Endothelial cell of hepatic sinusoid (primary cell): ENCODE measurements at regions not wholly inside any gene's neighbourhood (a gene's known extent, or its start where the extent isn't known, plus 50 kb on each side); places are given as distances from the start of the nearest gene placed in this dataset.

ENCODE experiments used
- in situ Hi-C: cut with HindIII; loops from 2 replicates; pipeline ENCODE4 v1.10.0; 2017; ENCODE audit warnings: low sequenced_read_pairs

DNA sequence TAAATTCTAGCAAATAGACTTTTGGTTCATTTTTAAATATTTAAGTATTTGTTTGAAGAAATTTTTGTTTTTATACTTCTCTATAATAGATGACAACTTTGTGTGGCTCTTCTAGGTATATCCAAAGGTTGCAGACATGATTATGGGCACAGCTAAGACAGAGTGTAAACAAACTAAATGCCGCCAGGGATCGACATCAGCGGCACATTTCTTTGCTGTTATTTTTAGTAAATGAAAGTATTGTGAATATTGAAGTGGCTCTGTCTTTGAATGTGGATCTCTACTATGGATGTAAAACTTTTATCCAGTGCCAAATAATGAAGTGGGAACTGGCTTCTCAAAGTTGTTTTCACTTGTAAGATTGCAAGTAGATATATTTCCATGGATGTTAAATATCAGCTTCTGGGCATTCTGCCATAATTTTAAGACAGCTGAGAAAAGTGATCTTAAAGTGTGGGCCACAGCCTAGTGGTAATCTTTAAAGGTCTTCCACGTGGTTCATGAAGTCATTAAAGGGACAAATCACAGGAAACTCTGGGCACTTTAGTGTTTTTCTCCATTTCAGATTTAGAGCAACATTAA, 589.9 kb downstream of the ZNF608 start:
- in situ Hi-C loops: no loop called here

DNA sequence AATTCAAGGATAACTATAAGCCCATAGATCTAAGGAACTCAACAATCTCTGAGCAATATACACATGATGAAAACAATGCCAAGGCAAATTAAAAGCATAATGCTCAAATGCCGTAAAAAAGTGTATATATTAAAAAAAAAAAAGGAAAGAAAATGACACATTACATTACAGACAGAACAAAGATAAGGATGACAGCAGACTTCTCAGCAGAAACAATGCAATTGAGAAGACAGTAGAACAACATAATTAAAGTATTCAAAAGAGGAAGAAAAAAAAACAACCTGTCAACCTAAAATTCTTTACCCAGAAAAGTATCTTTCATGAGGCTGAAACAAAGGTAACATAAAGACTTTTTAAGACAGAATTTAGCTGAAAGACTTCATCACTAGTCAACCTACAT, 591.7 kb downstream of the ZNF608 start:
- in situ Hi-C loops: no loop called here

DNA sequence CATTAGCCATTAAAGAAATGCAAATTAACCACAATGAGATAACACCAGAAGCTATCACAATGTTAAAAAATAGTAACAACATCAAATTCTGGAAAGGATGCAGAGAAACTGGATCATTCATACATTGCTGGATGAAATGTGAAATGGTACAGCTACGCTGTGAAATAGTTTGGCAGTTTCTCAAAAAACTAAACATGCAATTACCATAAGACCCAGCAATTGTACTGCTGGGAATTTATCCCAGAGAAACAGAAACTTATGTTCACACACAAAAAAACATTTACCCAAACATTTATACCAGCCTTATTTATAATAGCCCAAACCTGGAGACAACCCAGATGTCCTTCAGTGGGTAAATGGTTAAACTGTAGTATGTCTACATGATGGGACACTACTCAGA, 592.9 kb downstream of the ZNF608 start:
- in situ Hi-C loops: no loop called here

DNA sequence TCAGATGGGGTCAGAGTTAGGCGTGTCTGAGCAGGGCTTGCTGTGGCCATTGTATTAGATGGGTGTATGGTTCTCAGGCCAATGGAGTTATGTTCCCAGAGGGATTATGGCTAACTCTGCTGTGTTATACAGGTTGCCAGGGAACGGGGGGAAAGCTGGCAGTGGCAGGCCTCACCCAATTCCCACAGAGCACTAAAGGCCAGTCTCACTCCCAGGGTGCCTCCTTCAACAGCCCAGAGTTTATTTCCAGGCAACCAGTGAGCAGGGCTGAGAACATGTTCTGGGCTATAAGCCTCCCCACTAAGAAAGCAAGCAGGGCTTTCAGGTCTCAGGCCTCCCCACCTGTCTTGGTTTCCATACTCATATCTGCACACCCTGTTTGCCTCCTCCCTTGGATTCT, 597.9 kb downstream of the ZNF608 start:
- in situ Hi-C loops: no loop called here

DNA sequence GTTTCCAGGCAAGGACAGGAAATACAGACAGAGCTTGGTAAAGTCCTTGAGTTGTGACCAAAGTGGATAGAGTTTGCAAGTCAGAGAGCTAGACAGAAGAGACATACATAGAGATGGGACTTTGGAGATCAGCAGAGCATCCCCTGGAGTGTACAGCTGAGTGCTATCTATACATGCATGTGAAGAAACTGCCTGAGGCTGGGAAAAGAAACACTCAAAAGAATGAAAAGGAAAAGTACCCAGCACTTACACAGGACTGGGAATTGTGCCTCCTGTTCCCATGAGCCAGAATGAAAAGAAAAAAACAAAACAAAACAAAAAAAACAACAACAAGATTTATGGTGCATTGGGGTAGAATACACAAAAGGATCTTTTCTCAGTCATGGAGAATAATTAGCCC, 606.4 kb downstream of the ZNF608 start:
- in situ Hi-C loops: no loop called here

DNA sequence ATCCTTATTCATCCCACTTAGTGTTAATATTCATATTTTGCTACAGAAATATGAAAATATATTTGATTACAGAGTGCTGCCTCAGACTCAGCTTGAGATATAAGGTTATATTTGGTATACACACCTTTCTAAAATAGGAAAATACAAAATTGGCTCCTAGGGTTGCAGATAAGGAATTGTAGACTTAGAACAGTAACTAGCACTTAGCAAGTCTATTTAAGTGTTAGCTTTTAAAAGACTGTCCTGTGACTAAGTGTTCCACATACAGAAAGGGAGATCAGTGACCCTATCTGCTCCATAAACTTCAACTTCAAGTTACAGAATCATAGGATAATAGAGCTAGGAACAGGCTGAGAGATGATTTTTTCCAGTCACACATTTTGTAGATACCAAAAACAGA, 607.0 kb downstream of the ZNF608 start:
- in situ Hi-C loops: no loop called here

DNA sequence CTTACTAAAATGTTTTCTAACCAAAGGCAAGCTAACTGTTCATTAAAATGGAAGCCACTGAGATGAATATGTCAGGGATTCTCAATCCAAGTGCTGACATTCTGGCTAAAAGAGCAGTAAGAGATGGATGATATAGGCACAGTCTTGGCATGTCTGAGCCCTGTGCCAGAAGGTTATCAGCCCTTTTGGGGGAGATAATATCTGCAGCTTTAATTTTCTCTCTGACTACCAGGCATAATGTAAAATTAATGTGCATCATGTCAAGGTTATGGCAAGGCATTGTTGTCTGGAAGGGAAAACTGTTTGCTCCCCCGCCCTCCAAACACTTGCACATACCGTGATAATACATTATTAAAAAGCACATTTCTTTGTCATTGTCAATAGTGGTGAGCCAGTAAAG, 609.8 kb downstream of the ZNF608 start:
- in situ Hi-C loops: no loop called here

DNA sequence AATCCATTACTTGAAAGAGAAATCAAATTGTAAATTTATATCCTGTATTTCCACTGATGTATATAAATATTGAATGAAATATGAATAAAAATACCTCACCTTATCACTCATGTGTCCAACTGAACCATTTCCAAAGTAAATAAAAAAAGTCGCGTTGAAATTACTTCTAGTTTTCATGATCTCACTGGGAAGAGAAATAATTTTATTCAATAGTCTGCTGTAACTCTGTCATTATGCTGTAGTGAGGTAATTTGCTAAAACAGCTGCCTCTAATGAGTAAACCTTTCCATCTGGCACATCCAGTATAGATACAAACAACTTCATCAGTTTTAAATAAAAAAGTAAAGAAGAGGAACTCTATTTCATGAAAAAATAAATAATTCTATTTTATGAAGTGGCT, 611.5 kb downstream of the ZNF608 start:
- in situ Hi-C loops: no loop called here

DNA sequence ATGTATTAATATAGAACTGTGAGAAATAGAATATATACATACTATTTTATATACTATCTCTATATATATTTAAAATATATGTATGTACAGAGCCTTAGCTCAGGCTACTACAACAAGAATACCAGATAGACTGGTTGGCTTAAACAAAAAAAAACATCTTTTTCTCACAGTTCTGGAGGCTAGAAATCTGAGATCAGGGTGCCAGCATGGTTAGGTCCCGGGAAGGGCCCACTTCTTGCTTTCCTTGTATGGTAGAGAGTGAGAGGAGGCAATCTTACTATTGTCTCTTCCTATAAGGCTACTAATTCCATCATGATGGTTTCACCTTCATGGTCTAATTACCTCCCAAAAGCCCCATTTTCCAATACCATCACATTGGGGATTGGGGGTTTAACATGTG, 613.0 kb downstream of the ZNF608 start:
- in situ Hi-C loops: no loop called here

DNA sequence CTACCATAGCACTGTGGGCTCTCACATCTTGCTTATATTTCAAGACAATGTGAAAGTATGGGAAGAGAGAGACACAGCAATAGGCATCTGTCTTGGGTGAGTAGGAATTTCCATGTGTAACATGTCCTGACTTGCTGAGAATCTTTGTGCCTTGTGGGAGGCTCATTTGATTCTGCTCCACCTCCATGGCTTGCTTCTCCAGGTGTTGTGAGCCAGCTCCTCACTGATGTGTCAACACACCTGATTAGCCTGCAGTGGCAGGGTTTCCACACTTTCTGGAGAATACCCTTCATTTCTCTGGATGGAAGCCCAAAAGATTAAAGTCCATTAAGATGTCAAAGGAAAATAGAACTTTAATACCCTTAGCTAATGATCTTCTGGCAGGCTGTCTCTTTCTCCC, 613.6 kb downstream of the ZNF608 start:
- in situ Hi-C loops: no loop called here

DNA sequence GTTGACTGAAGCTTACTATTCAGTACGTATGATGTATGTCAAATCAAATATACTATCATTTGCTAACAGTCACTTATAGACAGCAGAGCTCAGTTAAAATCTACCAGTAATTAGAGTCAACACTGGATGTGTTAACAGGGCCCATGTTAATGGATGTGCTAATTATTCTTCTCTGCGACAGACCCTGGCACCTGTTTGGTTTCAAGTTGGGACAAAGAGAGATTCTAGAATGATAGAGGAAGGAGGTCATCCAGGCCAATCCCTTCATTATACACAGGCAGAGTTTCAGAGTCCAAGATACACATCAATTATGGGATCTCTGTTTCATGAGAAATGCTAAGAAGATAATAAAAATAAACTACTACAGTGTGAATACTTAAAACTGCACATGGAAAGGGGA, 615.0 kb downstream of the ZNF608 start:
- in situ Hi-C loops: no loop called here

DNA sequence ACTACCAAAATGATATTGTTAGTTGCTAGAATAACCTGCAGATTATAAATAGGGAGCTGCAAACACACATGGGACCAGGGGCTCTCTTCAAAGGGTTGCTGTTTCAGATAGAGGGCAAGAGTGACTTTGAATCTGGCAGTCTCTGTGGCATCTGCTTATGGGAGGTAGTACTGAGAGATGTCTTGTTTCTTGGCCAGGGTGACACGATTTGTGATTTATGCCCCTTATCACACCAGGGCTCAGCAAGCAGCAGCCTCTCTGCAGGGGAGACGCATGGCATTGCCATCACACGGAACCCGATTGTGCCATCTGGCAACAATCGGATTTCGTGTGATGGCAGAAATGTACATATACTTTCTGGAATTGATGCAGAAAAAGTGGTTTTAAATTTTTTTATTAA, 615.6 kb downstream of the ZNF608 start:
- in situ Hi-C loops: no loop called here

DNA sequence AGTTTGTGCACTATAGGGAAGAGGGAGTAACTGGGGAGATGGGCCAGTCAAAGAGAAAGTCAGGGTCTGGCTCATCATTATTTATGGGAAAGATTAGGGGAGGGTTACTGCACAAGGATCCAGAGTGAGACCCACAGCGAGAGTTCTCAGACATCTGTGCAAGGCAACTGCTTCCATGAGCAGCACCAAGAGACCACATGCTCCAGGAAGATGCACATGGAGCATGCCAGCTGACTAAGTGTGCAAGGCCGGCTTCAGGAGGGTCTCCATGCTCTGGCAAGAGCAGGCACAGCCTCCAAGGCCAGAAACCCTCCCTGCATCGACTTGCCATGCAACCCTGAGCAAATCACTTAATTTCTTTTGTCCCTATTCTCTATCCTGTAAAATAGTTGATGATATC, 616.9 kb downstream of the CSNK1G3 start:
- in situ Hi-C loops: no loop called here

DNA sequence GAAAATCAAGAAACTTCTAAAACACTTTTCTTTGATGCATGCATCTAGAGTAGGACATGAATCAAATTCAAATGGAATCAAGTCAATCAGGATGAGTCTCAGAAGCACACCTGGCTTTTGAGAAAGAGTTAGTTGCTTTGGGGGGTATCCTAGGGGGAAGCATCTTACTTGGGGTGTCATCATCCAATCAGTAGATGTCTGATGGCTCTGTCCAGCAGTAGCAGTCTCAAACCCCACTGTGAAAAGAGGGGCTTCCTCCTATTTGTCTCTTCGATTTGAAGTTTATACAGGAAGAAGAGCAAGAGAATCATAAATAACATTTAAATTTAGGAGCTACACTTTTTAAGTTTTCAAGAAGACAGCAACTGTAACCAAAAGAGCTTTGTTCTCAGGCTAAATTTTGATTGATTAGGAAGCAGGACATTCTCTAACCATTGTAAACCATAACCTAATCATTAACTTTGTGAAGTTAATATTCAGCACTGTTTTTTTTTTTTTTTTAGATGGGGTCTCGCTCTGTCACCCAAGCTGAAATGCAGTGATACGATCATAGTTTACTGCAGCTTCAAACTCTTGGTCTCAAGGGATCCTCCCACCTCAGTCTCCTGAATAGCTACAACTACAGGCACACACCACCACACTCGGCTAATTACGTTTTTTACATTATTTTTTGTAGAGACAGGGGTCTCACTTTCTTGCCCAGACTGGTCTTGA, 614.7 kb downstream of the CSNK1G3 start:
- in situ Hi-C loops: no loop called here

DNA sequence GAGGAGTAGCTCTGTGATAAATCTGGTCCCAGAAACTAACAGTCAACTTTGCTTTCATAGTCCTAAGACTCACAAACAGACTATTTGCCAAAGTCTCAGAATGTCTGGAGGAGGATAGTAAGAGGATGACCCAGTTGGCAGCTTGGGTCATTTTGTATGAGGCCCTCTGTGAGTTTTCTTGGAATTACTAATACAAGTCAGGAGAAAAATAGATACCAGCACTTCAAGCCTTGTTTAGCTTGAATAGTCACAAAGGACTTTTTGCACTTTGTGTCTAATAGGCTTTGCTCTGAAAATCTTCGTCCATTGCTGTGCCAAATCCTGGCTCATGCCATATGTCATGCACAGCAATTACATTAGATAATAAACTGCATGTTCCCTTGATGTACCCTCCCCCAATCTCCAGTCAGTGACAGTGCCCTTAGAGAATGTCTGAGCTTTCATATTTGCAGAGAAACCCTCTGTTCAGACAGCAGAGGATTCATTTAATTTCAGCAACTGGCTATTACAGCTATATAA, 612.8 kb downstream of the CSNK1G3 start:
- in situ Hi-C loops: no loop called here

DNA sequence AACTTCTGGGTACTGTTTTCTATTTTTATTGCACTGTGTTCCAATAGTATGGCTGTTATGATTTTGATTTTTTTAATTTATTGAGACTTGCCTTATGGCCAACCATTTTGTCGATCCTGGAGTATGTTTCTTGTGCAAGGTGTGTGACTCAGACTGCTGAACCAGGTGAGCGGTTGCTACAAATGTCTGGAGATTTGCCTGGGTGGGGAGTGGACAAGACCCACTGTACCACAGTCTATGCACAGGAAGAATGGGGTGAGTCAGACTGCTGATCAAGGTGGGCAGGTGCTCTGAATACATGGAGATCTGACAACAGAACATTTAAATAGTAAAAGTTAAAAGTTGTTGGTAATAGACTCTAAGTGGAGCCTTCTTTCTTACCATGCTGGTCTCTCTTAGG, 609.2 kb downstream of the CSNK1G3 start:
- in situ Hi-C loops: no loop called here

DNA sequence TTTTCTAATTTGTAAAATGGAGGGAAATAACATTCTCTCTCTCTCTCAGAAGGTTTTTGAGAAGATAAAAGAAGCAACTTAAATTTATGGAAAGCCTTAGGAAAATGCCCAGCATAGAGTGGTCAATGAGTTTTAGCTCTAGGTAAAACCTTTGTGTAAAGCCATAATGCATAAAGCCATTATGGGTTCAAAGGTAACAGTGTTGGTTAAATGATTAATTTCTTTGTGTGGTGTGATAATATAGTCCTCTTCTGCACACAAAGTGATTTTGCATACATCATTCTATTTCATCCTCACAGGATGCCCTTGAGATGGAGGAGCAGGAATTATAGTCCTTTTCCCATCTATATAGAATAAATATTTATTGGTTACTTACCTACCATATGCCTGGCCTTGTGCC, 602.9 kb downstream of the CSNK1G3 start:
- in situ Hi-C loops: no loop called here

DNA sequence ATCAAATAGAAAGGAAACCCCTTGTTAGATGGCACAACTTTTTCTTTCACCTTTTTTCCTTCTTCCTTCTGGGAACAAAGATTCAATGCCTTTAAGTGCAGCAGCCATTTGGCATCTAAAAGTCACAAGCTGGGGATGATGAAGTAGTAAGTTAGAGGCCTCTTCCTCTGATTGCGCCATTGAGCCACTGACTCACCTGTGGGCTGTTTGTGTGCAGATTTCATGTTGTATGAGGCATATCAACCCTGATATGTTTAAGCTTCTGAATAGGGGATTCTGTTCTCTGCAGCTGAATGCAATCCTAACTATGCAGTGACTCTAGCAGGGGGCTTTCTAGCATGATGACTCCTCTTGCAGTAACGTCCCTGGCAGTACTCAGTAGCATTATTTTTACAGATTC, 599.9 kb downstream of the CSNK1G3 start:
- in situ Hi-C loops: no loop called here

DNA sequence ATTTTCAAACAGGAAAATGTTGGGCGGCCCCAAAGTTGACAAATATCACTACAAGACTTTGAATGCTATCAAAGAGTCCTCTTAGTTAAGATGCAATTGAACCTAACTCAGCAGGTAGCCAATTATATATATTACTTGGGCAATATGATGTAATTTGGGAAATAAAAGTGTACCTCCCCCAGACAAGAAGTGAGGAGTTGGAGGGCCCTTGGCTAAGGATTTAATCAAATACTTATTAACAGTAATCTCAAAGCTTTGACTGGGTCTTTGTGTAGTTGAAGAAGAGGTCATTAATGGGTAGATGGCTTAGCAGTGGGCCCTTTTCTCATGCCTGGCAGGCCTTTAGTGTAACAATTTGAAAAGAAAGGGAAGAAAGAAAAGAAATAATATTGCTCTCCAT, 599.0 kb downstream of the CSNK1G3 start:
- in situ Hi-C loops: no loop called here

DNA sequence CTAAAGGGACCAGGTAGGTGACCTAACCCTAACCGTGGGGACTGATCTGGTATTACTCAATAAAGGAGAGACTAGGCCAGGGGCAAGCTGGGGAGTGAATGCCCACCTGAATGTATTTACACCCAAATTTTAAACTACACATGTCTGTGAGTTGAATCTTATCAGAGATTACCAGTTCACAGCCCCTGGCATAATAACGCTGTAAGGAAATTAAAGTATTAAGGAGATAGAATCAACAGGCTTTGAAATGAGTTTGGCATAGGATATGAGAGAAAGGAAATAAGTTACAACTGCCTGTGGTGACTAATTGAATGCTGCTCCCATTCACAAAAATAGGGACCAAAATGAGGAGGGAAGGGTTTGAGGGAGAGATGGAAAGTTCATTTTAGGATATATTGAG, 593.3 kb downstream of the CSNK1G3 start:
- in situ Hi-C loops: no loop called here

DNA sequence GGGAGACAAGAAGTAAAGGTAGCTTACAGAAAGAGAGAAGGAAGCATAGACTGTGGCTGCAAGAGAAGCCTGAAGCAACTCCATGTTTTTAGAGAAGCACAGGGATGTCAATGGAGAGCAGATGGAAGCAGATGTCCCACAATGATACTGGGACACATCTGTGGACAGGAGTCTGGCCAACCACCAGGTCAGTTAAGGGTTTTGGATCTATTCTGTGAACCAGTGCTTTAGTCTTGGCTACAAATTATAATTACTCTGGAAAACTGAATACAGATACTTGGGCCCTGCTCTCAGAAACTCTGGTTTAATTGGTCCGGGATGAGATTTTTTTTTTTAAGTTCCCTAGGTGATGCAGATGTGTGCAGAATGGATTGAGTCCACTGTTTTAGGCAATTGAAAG, 592.8 kb downstream of the CSNK1G3 start:
- in situ Hi-C loops: no loop called here

DNA sequence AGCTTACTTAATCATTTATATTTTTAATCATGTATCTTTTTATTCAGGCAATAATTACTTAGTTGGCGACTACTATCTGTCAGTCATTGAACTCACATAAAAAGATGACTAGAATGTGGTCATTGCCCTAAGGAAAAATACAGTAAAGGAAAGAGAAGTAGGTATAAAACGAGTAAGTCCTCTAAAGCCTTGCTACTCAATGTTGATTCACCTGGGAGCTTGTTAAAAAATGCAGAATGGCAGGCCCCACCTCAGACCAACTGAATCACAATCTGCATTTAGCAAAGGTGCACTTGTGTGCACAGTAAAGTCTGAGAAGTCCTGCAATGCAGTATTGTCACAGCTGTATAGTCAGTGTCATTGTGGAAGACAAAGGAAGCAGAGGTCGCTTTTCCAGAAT, 592.4 kb downstream of the CSNK1G3 start:
- in situ Hi-C loops: no loop called here

DNA sequence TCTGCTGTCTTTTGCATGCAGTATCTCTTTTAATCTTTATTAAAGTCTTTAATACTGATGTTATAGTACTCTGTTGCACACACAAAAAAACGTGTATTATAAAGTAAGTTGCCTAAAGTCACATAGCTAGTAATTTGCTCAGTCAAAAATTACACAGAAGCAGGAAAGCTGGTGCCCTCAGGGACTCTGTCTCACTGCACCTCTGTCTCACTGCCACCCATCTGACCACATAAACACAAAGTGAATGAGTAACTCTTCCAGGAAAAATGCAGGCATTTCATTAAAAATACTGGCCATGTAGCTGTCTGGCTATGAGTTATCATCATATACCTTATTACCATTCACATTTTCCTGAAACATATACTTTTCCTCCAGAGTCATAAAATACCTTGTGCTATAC, 591.7 kb downstream of the CSNK1G3 start:
- in situ Hi-C loops: no loop called here
